ENCODE measurements at regions not wholly inside any gene's neighbourhood (a gene's known extent, or its start where the extent isn't known, plus 50 kb on each side); places are given as distances from the start of the nearest gene placed in this dataset.
"Not testable (repeated sequence)": the region's sequence is repeated elsewhere in the genome, so short reads cannot be mapped to it uniquely, and the experiment has no call there.

DNA sequence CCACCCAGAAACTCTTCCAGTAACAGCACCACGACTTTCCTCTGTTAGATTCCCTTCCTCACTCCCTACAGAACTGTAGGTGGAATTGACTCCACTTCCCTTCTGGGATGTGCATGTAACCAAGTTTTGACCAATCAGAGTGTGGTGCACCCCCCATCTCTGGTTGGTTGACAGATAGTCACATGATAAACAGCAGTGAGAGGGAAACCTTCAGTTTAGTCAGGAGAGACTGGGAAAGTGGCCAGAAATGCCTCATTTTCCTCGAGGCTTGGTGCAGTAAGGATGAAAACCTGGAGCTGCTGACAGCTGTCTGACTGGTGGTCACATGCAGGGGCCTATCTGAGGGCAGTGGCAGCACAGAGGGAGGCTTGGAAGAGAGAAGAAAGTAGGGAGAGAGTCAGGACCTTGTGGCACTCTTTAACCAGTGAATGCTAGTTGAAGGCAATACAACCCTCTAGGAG lies 67.3 kb upstream of the GRK3 start:
- in situ Hi-C loops (cut with MboI; ENCODE audit: low pct_unique_long_range_greater_than_20kb, low sequenced_read_pairs, unreplicated experiment): no loop called here
- no peak for DNase-seq (ENCODE audit: low spot score)
- TF ChIP-seq, protein P1, sequence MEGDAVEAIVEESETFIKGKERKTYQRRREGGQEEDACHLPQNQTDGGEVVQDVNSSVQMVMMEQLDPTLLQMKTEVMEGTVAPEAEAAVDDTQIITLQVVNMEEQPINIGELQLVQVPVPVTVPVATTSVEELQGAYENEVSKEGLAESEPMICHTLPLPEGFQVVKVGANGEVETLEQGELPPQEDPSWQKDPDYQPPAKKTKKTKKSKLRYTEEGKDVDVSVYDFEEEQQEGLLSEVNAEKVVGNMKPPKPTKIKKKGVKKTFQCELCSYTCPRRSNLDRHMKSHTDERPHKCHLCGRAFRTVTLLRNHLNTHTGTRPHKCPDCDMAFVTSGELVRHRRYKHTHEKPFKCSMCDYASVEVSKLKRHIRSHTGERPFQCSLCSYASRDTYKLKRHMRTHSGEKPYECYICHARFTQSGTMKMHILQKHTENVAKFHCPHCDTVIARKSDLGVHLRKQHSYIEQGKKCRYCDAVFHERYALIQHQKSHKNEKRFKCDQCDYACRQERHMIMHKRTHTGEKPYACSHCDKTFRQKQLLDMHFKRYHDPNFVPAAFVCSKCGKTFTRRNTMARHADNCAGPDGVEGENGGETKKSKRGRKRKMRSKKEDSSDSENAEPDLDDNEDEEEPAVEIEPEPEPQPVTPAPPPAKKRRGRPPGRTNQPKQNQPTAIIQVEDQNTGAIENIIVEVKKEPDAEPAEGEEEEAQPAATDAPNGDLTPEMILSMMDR (IDR thresholded peaks at IDR 0.05; ENCODE audit: extremely low read depth, insufficient read depth, missing control alignments): no peak

DNA sequence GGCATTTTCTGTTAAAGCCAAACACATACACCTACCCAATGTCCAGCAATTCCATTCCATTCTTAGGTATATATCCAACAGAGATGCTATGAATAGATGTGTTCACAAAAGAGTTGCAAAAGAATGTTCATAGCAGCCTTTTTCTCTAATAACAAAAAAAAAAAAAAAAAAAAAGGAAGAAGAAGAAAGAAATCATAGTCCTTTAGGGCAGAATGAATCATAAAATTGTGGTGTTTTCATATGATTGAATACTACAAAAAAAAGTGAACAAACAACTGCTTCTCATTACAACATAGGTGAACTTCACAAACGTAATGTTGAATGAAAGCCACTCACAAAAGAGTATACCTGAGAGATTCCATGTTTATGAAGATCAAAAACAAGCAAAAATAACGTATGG lies 66.8 kb upstream of the GRK3 start:
- TF ChIP-seq, protein P1 (IDR thresholded peaks at IDR 0.05; ENCODE audit: extremely low read depth, insufficient read depth, missing control alignments): no peak
- in situ Hi-C loops (cut with MboI; ENCODE audit: low pct_unique_long_range_greater_than_20kb, low sequenced_read_pairs, unreplicated experiment): no loop called here
- no peak for DNase-seq (ENCODE audit: low spot score)

DNA sequence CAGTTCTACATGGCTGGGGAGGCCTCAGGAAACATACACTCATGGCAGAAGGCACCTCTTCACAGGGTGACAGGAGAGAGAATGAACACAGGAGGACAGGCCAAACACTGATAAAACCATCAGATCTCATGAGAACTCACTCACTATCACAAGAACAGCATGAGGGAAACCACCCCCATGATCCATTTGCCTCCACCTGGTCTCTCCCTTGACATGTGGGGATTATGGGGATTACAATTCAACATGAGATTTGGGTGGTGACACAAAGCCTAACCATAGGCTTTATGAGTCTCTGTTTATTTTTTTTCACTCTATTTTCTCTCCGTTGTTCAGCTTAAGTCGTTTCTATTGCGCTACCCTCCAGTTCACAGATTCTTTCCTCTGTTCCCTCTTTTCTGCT lies 63.8 kb upstream of the GRK3 start:
- in situ Hi-C loops (cut with MboI; ENCODE audit: low pct_unique_long_range_greater_than_20kb, low sequenced_read_pairs, unreplicated experiment); DNase-seq (ENCODE audit: low spot score): not testable (repeated sequence)

DNA sequence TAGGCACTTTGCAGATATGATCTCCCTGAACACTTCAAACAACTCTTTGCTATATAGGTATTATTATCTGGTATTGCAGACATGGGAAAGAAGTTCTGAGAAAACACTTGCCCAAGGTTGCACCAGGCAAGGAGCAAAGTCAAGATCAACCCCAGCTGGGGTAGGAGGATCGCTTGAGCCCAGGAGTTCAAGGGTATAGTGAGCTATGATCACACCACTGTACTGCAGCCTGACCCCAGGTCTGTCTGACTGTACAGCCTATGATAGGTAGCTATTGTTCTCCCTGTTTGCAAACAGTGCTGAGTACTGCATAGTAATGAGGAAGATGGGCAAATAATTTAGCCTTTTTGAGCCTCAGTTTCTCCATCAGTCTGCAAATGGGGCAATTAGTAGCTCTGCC lies 60.5 kb upstream of the GRK3 start:
- in situ Hi-C loops (cut with MboI; ENCODE audit: low pct_unique_long_range_greater_than_20kb, low sequenced_read_pairs, unreplicated experiment); DNase-seq (ENCODE audit: low spot score): not testable (repeated sequence)

DNA sequence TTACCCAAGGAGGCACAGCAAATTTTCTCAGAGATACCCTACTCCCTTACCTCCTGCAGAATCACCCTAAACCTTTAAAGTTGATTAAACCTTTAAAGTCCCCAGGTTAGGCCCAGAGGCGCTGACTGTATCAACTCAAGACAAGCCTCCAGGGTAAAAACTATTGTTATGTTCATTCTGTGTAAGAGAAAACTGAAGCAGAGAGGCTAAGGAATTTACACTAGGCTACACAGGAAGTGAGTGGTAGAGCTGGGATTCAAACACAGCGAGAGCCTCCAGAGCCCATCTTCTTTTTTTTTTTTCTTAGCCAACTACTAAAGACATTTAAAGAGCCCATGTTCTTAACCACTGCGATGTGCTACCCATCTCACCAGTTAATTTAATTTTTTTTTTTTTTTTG lies 56.3 kb upstream of the GRK3 start:
- in situ Hi-C loops (cut with MboI; ENCODE audit: low pct_unique_long_range_greater_than_20kb, low sequenced_read_pairs, unreplicated experiment): no loop called here
- TF ChIP-seq, protein P1 (IDR thresholded peaks at IDR 0.05; ENCODE audit: extremely low read depth, insufficient read depth, missing control alignments): no peak
- no peak for DNase-seq (ENCODE audit: low spot score)

DNA sequence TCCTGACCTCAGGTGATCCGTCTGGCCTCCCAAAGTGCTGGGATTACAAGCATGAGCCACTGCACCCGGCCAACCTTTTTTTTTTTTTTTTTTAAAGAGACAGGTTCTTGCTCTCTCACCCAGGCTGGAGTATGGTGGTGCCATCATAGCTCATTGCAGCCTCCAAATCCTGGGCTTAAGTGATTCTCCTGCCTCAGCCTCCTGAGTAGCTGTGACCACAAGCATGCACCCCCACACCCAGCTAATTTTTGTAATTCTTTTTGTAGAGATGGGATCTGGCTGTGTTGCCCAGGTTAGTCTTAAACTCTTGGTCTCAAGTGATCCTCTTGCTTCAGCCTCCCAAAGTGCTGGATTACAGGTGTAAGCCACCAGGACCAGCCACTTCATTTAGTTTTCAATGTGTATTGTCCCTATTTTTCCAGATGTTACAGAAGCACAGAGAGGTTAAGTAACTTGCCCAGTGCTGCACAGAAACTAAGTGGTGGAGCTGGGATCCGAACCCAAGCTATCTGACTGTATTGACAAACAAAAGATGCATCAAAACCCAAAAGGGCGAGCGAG lies 55.6 kb upstream of the GRK3 start:
- DNase-seq (ENCODE audit: low spot score): no peak
- in situ Hi-C loops (cut with MboI; ENCODE audit: low pct_unique_long_range_greater_than_20kb, low sequenced_read_pairs, unreplicated experiment): no loop called here
- TF ChIP-seq, protein P1 (IDR thresholded peaks at IDR 0.05; ENCODE audit: extremely low read depth, insufficient read depth, missing control alignments): no peak

DNA sequence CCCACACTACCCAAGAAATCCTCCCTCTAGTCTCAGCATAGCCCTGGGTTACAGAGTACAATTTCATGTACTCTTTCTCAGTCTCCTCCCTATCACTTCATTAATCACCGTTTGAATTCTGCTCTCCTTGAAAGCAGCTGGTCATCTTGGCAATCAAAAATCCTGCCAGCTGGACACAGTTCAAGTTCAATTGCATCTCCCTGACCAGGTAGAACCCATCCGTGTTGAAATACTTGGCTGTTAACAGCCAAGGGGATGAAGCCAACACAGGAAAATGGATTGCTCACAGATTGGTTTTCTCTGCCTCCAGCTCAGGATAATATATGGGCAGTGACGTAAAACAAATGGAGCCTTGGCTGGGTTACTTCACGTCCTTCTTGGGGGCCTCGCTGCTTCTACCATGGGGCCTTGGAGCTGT lies 55.1 kb upstream of the GRK3 start:
- in situ Hi-C loops (cut with MboI; ENCODE audit: low pct_unique_long_range_greater_than_20kb, low sequenced_read_pairs, unreplicated experiment): no loop called here
- TF ChIP-seq, protein P1 (IDR thresholded peaks at IDR 0.05; ENCODE audit: extremely low read depth, insufficient read depth, missing control alignments): no peak
- no peak for DNase-seq (ENCODE audit: low spot score)

DNA sequence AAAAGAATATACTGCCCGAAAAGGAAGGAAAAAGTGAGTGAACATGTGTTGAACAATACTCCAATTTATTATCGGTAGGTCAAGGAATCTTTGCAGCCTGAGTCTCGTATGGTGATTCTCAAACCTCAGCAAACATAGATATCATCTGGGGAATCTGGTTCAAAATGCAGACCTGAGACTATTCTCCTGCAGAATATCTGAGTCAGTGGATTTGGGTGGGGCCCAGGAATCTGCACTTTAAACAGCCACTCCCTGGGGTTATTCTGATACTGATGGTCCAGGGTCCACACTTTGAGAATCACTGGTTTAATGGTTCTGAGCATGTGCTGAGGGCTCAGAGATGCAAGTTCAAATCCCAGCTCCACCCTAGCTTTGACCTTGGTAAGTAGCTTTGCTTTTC lies 53.6 kb upstream of the GRK3 start:
- in situ Hi-C loops (cut with MboI; ENCODE audit: low pct_unique_long_range_greater_than_20kb, low sequenced_read_pairs, unreplicated experiment): no loop called here
- TF ChIP-seq, protein P1 (IDR thresholded peaks at IDR 0.05; ENCODE audit: extremely low read depth, insufficient read depth, missing control alignments): no peak

More for the DNA sequence above, 53.6 kb upstream of the GRK3 start:
- no peak for DNase-seq (ENCODE audit: low spot score)

Measured in GM13977 (cell line).